ENCODE measurements at regions not wholly inside any gene's neighbourhood (a gene's known extent, or its start where the extent isn't known, plus 50 kb on each side); places are given as distances from the start of the nearest gene placed in this dataset.
"Not testable (repeated sequence)": the region's sequence is repeated elsewhere in the genome, so short reads cannot be mapped to it uniquely, and the experiment has no call there.

DNA sequence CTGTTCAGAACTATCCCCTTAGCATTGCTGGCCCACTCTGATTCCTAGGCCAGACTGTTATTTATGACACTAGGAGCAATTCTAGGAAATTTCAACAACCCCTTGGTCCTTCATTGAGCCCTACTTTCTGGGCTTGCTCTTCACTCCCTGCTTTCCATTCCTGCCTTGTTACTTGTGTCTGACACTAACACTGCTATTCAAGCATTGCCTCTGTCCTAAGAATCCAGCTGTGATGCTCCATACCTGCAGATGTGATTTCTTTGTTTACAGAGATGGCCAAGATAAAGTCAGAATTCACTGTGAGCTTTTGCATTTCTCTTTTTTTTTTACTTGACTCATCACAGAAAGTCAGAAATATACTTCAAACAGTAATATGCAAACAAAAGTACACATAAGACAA lies 377.2 kb upstream of the GOT2 start:
- no peak for DNase-seq

GRCh38 chr16:59108374-59108773 lies 374.3 kb upstream of the GOT2 start:
- no peak for DNase-seq

DNA sequence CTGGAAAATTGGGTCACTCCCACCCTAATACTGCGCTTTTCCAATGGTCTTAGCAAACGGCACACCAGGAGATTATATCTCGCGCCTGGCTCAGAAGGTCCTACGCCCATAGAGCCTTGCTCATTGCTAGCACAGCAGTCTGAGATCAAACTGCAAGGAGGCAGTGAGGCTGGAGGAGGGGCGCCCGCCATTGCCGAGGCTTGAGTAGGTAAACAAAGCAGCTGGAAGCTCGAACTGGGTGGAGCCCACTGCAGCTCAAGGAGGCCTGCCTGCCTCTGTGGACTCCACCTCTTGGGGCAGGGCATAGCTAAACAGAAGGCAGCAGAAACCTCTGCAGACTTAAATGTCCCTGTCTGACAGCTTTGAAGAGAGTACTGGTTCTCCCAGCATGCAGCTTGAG lies 362.6 kb upstream of the GOT2 start:
- DNase-seq, result not testable (repeated sequence)

DNA sequence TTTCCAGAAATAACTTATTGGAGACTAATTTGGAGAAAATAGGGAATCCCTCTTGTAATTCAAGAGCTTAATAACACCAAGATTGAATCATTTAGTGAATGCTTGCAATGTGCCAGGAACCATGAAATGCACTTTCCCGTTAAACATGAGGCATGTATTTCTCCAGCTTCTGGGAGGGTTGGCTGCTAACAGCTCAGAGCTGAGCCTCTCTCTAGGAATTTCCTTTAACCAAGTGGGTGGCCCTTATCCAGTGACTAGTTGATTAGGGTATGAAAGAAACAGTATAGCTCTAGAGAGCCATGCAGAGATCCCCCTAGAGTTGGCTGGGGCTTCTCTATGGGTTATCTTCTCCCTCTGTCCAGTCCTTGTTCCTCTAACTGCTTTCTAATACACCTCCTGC lies 356.4 kb upstream of the GOT2 start:
- no peak for DNase-seq

DNA sequence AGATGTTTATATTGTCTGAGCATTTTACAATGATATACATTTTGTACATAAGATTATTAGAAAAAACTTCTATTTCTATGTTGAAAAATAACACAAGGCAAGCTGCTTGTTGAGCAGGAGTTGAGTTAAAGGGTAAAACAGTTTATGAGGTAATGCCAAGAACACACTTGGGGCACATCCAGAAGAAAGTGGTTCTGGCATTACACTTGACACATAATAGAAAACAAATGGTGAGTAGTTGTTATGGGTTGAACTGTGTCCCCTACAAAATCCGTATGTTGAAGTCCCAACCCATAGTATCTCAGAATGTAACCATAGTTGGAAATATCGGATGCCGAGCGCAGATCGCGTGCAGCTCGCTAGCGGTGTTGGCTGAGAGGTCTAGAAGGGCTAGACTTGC lies 354.3 kb upstream of the GOT2 start:
- DNase-seq, result no peak

- DNase-seq, result no peak
Observed at GRCh38 chr16:59087641-59088040, 353.5 kb upstream of the GOT2 start.

GRCh38 chr16:59067205-59067604 lies 333.1 kb upstream of the GOT2 start:
- no peak for DNase-seq

GRCh38 chr16:59060207-59060606 lies 326.1 kb upstream of the GOT2 start:
- no peak for DNase-seq

DNA sequence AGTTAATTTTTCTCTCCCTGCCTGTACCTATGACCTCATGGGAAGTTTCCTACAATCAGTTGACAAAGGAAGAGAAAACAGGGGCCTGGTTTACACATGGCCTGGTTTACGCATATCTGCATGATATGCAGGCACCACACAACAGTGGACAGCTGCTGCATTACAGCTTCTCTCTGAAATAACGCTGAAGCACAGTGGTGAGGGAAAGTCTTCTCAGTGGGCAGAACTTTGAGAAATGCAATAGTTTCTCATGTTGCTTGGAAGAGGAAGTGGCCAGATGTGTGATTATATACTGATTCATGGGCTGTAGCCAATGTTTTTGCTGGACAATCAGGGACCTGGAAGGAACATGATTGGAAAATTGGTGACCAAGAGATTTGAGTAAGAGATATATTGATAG lies 324.1 kb upstream of the GOT2 start:
- DNase-seq, result no peak

GRCh38 chr16:59053911-59054310 lies 319.8 kb upstream of the GOT2 start:
- DNase-seq, result no peak

GRCh38 chr16:59052231-59052630 lies 318.1 kb upstream of the GOT2 start:
- DNase-seq, result no peak

GRCh38 chr16:59048876-59049275 lies 314.8 kb upstream of the GOT2 start:
- DNase-seq, result no peak

DNA sequence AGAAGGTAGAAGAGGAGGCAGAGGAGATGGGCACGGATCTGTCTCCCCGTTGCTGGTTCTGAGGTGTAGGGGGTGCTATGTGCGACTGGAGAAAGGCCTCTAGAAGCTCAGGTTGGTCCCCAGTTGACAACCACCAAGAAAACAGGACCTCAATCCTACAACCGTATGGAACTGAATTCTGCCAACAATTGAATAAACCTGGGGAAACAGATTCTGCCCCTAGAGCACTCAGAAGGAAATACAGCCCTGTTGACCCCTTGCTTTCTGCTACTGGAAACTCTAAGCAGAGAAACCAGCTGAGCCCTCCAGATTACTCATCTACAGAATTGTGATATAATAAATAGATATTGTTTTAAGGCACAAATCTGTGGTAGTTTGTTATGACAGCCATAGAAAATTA lies 313.0 kb upstream of the GOT2 start:
- DNase-seq, result no peak

- DNase-seq, result no peak
Observed at GRCh38 chr16:59046335-59046734, 312.2 kb upstream of the GOT2 start.

- DNase-seq, result no peak
Observed at GRCh38 chr16:59045501-59045900, 311.4 kb upstream of the GOT2 start.

- DNase-seq, result no peak
Observed at GRCh38 chr16:59044616-59045015, 310.5 kb upstream of the GOT2 start.

DNA sequence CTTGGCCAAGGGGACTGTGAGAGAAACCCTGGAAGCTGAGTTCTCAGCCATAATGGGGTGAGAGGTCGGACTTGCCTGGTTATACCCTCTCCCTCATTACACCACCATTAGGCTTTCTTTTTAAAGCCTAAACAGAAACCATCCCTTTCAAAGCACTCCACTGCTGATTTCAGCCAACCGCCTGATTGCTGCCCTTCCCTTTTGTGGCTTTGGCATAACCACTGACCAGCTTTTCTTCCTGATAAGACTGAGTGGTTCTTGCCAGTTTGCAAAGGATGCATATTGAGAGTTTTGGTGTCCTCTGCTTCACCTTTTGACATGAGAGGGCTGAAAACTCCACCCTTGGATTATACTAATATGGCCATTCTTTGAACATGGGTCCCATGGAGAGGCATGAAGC lies 308.2 kb upstream of the GOT2 start:
- DNase-seq, result no peak

- no peak for DNase-seq
Observed at GRCh38 chr16:59039066-59039720, 305.1 kb upstream of the GOT2 start.

GRCh38 chr16:59030923-59031485 lies 296.9 kb upstream of the GOT2 start:
- DNase-seq, result no peak

DNA sequence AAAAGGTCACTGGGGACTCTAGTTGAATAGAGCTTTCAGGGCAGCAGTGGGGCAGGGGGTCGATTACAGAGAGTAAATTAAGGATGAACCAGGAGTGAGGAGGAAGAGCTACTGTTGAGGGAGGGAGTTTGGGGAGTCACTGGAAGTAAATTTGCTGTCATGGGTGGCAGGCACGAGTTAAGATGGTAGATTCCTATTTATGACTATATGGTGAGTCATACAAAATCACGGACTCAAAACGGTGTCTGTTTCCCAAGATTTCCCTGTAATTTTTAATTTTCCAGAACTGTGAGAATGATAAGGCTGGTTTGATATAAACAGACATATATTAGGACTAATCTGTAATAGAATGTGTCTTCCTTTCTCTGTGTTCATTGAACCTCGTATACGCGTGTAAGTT lies 287.6 kb upstream of the GOT2 start:
- DNase-seq, result no peak

GRCh38 chr16:59013930-59014329 lies 279.8 kb upstream of the GOT2 start:
- DNase-seq, result no peak

GRCh38 chr16:58999762-59000161 lies 265.6 kb upstream of the GOT2 start:
- no peak for DNase-seq

GRCh38 chr16:58992755-58993154 lies 258.6 kb upstream of the GOT2 start:
- DNase-seq, result not testable (repeated sequence)

- not testable (repeated sequence) for DNase-seq
Observed at GRCh38 chr16:58983181-58983965, 249.3 kb upstream of the GOT2 start.

All from activated CD4-positive, alpha-beta T cell treated with anti-CD3 and anti-CD28 coated beads, Interleukin-2, Interleukin-6, amounts not matched to agents 100 ng/mL and 50 ng/mL, durations not matched to agents 16 hours and 8 hours (primary cell).